PC-9 (cell line): ENCODE measurements at regions not wholly inside any gene's neighbourhood (a gene's known extent, or its start where the extent isn't known, plus 50 kb on each side); places are given as distances from the start of the nearest gene placed in this dataset.
A peak's percentile ranks its signal among the peaks of the same experiment; 100 is the strongest.
"Not testable (repeated sequence)": the region's sequence is repeated elsewhere in the genome, so short reads cannot be mapped to it uniquely, and the experiment has no call there.

Experiments used
- BruUV-seq: library from RNA; stranded (reverse); fragments of 400-500 nt; replicated peaks from 2 replicates; lab custom pipeline; 2021; lab: Mats Ljungman, UMichigan
- CTCF ChIA-PET: fragments of 300-600 bp; sonication (Branson Sonifier 250); formaldehyde crosslinking; loops from one replicate; lab custom pipeline; 2022; ENCODE audit warnings: antibody characterized with exemption; lab: Charles Lee
- POLR2A ChIA-PET: fragments of 300-600 bp; sonication (Branson Sonifier 250); formaldehyde crosslinking; loops from one replicate; lab custom pipeline; 2022; ENCODE audit warnings: antibody characterized with exemption; ENCODE audit not compliant: unreplicated experiment; lab: Charles Lee
- DNase-seq, 2 experiments: peaks; one replicate each; pipeline versions ENCODE4 v3.0.0 to v3.0.0-alpha.2; 2015 to 2022; ENCODE audit warnings: mixed read lengths in 1 of 2
- H2AFZ ChIP-seq: fragments of 200-600 bp; sonication (generic); 2 replicates; pipeline ENCODE4 v1.8.1; 2017; ENCODE audit warnings: antibody characterized with exemption
- H3F3A ChIP-seq: fragments of 200-600 bp; sonication (generic); 2 replicates; pipeline ENCODE4 v1.8.1; 2017; ENCODE audit warnings: antibody characterized with exemption, mild to moderate bottlenecking, low read depth; ENCODE audit not compliant: insufficient read depth
- H3K27ac ChIP-seq: fragments of 200-600 bp; sonication (generic); 2 replicates; pipeline ENCODE4 v1.6.1; 2016; ENCODE audit warnings: mixed run types
- H3K27me3 ChIP-seq: fragments of 200-600 bp; sonication (generic); 2 replicates; pipeline ENCODE4 v1.6.1; 2016; ENCODE audit warnings: low read depth, mixed run types; ENCODE audit not compliant: insufficient read depth
- H3K36me3 ChIP-seq: fragments of 200-600 bp; sonication (generic); 2 replicates; pipeline ENCODE4 v1.6.1; 2016; ENCODE audit warnings: low read depth, mixed run types
- H3K4me1 ChIP-seq: fragments of 200-600 bp; sonication (generic); replicated peaks from 2 replicates; pipeline ENCODE4 v1.6.1; 2016; ENCODE audit warnings: mixed run types; ENCODE audit not compliant: insufficient read depth
- H3K4me2 ChIP-seq: fragments of 200-600 bp; sonication (generic); 2 replicates; pipeline ENCODE4 v1.6.1; 2017; ENCODE audit warnings: mixed run types
- H3K4me3 ChIP-seq: fragments of 200-600 bp; sonication (generic); 2 replicates; pipeline ENCODE4 v1.6.1; 2016; ENCODE audit warnings: mixed run types
- H3K79me2 ChIP-seq: fragments of 200-600 bp; sonication (generic); 2 replicates; pipeline ENCODE4 v1.6.1; 2017; ENCODE audit warnings: low read depth, mixed run types
- H3K9me2 ChIP-seq: fragments of 200-600 bp; sonication (generic); 2 replicates; pipeline ENCODE4 v1.8.1; 2017; ENCODE audit warnings: mild to moderate bottlenecking; ENCODE audit not compliant: insufficient read depth
- H3K9me3 ChIP-seq: fragments of 200-600 bp; sonication (generic); 2 replicates; pipeline ENCODE4 v1.8.1; 2016; ENCODE audit warnings: low read depth; ENCODE audit not compliant: insufficient read depth
- H4K20me1 ChIP-seq: fragments of 200-600 bp; sonication (generic); 2 replicates; pipeline ENCODE4 v1.8.1; 2017; ENCODE audit not compliant: insufficient read depth
- CTCF ChIP-seq: fragments of 200-600 bp; sonication (generic); conservative IDR thresholded peaks from 2 replicates; pipeline ENCODE4 v1.6.1; 2017; ENCODE audit warnings: mixed run types, antibody characterized with exemption, mild to moderate bottlenecking, moderate library complexity
- EZH2 ChIP-seq: fragments of 200-600 bp; sonication (generic); IDR thresholded peaks from 2 replicates; pipeline ENCODE4 v1.8.0; 2017; ENCODE audit warnings: antibody characterized with exemption, low read depth
- intact Hi-C: fragments of 100-400 bp; cut with micrococcal nuclease; formaldehyde crosslinking; loops from one replicate; pipeline ENCODE4 v1.10.0; 2022; ENCODE audit not compliant: unreplicated experiment

DNA sequence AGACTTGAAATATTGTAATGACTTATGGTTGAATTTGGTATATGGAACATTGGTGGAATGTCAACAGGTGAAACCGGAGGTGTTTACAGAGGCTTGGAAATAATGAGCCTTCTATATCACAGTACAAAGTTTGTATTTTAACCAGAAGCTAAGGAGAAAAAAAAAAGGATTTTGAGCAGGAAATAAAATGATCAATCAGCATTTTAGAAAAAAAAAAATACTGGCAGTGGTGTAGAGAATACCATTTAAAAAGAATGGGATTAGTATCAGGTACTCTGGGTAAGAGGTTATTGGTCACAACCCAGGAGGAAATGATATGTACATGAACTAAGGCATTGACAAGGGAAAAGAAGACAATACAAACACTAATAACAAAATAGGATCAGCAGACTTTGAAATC, 587.1 kb upstream of the HTR2C start:
- H3K9me3 ChIP-seq, result no peaks in the 10 kb centered on the region
- H3K4me1 ChIP-seq, result no peaks in the 10 kb centered on the region
- no peak overlapping the region for H3K27ac ChIP-seq
- no peaks in the 10 kb centered on the region for H4K20me1 ChIP-seq
- no peak overlapping the region for H3K4me3 ChIP-seq
- ChIA-PET CTCF (no interaction called here), POLR2A (no interaction called here)
- H3F3A ChIP-seq, result no peaks in the 10 kb centered on the region
- DNase-seq, result no peak
- BruUV-seq, result no TSS peak
- intact Hi-C loops, result no loop called here
- H3K9me2 ChIP-seq, result no peaks in the 10 kb centered on the region
- no peaks in the 10 kb centered on the region for H3K79me2 ChIP-seq
- TF ChIP-seq CTCF (no peak), EZH2 (no peak)
- no peak overlapping the region for H2AFZ ChIP-seq
- no peak overlapping the region for H3K4me2 ChIP-seq
- H3K27me3 ChIP-seq, result no peaks in the 10 kb centered on the region
- no peaks in the 10 kb centered on the region for H3K36me3 ChIP-seq

GRCh38 chrX:113991720-113992119, 592.2 kb upstream of the HTR2C start:
- H3K4me2 ChIP-seq, H3K4me1 ChIP-seq, H3K4me3 ChIP-seq, H3K36me3 ChIP-seq, intact Hi-C loops, H4K20me1 ChIP-seq, H3K27me3 ChIP-seq, H3K79me2 ChIP-seq, H2AFZ ChIP-seq, CTCF ChIA-PET, DNase-seq, H3K9me2 ChIP-seq, H3K27ac ChIP-seq, POLR2A ChIA-PET, H3F3A ChIP-seq, BruUV-seq, H3K9me3 ChIP-seq: not testable (repeated sequence)

GRCh38 chrX:113990669-113991068, 593.2 kb upstream of the HTR2C start:
- CTCF ChIA-PET, result not testable (repeated sequence)

DNA sequence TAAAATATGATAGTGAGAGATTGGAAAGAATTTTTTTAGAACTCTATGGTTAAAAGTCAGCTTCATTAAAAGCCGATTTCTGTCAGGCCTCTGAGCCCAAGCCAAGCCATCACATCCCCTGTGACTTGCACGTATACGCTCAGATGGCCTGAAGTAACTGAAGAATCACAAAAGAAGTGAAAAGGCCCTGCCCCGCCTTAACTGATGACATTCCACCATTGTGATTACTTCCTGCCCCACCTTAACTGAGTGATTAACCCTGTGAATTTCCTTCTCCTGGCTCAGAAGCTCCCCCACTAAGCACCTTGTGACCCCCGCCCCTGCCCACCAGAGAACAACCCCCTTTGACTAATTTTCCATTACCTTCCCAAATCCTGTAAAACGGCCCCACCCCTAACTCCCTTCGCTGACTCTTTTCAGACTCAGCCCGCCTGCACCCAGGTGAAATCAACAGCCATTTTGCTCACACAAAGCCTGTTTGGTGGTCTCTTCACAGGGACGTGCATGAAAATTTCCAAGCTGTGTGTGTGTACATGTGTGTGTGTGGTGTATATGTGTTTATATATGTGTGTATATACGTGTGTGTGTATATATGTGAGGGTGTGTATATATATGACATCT, 595.5 kb upstream of the HTR2C start:
- DNase-seq, H3K27me3 ChIP-seq, H3K9me2 ChIP-seq, H4K20me1 ChIP-seq, H3K4me1 ChIP-seq, H3K9me3 ChIP-seq, BruUV-seq, CTCF ChIA-PET, H3K27ac ChIP-seq, H3K4me2 ChIP-seq, H3K36me3 ChIP-seq, POLR2A ChIA-PET, H3K79me2 ChIP-seq, H3K4me3 ChIP-seq, H2AFZ ChIP-seq, H3F3A ChIP-seq: not testable (repeated sequence)
- intact Hi-C loops, result loop anchor here (2.0 kb wide), 1 partner anchor 48 kb away; no protein-coding TSS in a partner anchor

More at GRCh38 chrX:113990669-113991068, 593.2 kb upstream of the HTR2C start:
- H4K20me1 ChIP-seq, H3K9me3 ChIP-seq, H3K27ac ChIP-seq, BruUV-seq, H3K79me2 ChIP-seq, H3K4me3 ChIP-seq, H3K36me3 ChIP-seq, H3K9me2 ChIP-seq, DNase-seq, H3K4me2 ChIP-seq, H3K27me3 ChIP-seq, intact Hi-C loops, H3K4me1 ChIP-seq, POLR2A ChIA-PET, H3F3A ChIP-seq: not testable (repeated sequence)
- H2AFZ ChIP-seq, result peak overlapping the region; percentile 58
